Ramos (cell line): ENCODE measurements at regions not wholly inside any gene's neighbourhood (a gene's known extent, or its start where the extent isn't known, plus 50 kb on each side); places are given as distances from the start of the nearest gene placed in this dataset.

Experiments used
- in situ Hi-C: fragments of 300-500 bp; cut with MboI; formaldehyde crosslinking; loops from one replicate; pipeline ENCODE4 v1.14.3; 2022; ENCODE audit warnings: low sequenced_read_pairs; ENCODE audit not compliant: unreplicated experiment

- in situ Hi-C loops = no loop called here
These were observed 487.1 kb upstream of the ANO3 start for GRCh38 chr11:25844811-25845210.

GRCh38 chr11:25855916-25856315 lies 476.0 kb upstream of the ANO3 start:
- in situ Hi-C loops = no loop called here

DNA sequence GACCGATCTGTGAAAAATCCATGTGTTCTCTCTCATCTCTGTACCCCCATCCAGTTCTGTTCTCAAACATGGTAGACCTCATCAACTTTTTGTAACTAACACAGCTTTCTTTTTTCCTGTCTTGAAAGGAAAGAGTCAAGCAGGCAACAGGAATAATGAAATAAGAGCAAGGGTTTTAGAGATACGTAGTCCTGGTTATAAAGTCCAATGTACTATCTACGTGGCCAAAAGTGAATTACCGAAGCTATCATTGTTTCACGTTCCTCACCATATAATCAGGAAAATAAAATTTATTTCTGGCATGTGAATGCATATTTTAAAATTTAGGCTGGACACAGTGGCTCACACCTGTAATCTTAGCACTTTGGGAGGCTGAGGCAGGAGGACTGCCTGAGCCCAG lies 472.2 kb upstream of the ANO3 start:
- in situ Hi-C loops = no loop called here

GRCh38 chr11:25860677-25861450 lies 471.1 kb upstream of the ANO3 start:
- in situ Hi-C loops = no loop called here

GRCh38 chr11:25862159-25862558 lies 469.8 kb upstream of the ANO3 start:
- in situ Hi-C loops = no loop called here

DNA sequence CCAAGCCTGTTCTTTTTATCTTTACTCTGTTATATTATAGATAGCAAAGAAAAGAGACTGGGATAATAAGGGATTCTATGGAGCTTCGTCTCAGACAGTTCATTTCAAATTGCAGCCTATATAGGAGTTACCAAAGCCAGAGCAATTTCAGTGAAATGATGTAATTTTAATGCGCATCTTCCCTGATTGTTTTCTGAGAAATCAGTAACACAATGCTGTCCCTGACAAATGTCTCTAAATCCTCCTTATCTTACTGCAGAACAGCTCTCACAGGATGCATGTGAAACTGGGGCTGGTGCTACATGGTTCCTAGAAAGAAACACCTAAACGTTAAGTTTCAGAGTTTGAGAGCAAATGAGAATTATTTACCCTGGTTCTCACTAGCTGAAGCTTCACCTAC lies 467.9 kb upstream of the ANO3 start:
- in situ Hi-C loops = no loop called here

DNA sequence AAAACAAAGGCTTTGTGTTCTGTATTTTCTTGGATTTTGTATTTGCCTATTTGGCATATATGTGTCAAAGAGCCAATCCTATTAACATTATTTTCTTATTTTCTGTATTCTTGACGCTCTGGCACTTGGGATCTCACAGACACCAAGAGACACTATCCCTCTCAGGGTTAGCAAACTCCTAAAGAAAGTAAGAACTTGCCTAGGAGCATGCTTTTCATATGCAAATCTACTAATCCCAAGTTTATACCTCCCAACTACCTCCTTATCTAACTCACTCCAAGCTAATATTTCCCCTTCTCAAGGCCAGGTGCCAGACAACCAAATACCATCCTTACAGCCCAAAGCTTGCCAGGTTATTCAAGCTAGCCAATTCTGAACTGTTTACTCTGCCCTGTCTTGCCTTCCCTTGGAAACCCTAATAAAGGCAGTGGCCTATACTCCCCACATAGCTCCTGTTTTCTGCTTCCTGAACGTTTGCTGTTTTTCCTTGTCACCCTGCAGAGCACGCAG lies 455.4 kb upstream of the ANO3 start:
- in situ Hi-C loops = no loop called here

DNA sequence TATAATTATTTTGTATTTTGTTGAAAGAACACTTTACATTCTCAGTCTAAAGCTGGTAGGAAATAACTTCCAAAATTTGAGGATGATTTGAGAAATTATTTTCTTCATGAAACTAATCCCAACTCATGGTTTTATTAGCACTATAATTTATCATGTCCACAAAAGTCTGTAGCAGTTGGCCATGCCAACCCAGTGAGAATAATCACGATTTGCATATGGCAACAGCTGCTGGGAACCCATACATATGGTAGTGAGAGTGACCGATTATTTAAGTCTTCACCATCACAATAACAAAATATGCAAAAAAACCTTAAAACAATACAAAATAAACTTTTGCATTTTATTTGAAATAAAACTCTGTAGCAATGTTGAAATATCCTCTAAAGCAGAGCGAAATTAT lies 445.9 kb upstream of the ANO3 start:
- in situ Hi-C loops = no loop called here

GRCh38 chr11:25890626-25891260 lies 441.2 kb upstream of the ANO3 start:
- in situ Hi-C loops = no loop called here

DNA sequence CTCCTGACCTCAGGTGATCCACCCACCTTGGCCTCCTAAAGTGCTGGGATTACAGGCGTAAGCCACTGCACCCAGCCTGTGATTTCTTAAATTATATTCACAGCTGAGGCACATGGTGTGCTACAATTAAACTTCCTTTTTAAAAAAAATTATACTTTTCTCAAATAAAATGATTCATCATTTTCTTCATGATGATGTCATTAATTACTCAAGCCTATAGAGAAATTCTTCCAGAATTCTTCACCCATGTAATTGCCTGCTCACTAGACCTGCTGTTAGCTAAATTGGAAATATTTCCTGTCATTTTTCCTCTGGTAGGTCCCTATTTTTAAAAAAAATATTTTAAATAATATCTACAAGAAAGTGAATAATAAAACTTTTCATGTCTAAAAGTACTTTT lies 440.0 kb upstream of the ANO3 start:
- in situ Hi-C loops = no loop called here

GRCh38 chr11:25899617-25900160 lies 432.2 kb upstream of the ANO3 start:
- in situ Hi-C loops = no loop called here

- in situ Hi-C loops = no loop called here
These were observed 431.1 kb upstream of the ANO3 start for GRCh38 chr11:25900814-25901213.

- in situ Hi-C loops = no loop called here
These were observed 430.5 kb upstream of the ANO3 start for GRCh38 chr11:25901415-25901814.

DNA sequence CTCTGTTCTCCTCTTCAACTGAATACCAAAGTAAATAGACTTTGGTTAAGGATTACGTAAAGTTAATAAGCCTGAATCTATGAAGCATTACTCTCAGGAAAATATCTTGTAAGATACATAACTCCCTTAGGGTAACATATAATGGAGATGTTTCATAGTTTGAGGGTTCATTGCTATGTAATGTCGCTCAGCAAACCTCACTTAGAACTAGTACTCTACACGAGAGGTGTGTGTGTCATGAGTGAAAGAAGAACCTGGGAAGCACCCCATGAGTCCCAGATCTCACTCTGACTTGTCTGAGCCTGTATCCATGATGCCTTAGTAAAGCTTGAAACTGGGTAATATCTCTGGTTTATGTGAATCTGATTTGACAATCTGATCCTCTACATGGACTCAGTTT lies 429.5 kb upstream of the ANO3 start:
- in situ Hi-C loops = no loop called here

DNA sequence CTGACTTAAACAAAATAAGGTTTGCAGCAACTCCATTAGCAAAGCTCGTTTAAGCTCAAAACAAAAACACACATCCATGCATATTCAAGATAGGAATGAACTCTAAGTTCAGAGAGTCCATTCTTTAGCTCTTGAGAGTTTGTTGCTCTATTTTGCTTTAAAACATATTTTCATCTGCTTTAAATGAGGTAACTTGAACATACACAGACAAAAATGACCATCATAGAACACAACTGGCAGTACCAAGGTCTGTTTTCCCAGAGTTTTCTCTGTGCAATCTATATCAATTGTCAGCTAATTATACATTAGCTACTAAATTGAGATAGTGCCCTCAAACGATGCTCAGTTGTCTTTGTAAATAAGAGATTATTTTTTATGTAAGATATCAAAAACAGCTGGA lies 423.2 kb upstream of the ANO3 start:
- in situ Hi-C loops = no loop called here

- in situ Hi-C loops = no loop called here
These were observed 421.8 kb upstream of the ANO3 start for GRCh38 chr11:25910086-25910485.

DNA sequence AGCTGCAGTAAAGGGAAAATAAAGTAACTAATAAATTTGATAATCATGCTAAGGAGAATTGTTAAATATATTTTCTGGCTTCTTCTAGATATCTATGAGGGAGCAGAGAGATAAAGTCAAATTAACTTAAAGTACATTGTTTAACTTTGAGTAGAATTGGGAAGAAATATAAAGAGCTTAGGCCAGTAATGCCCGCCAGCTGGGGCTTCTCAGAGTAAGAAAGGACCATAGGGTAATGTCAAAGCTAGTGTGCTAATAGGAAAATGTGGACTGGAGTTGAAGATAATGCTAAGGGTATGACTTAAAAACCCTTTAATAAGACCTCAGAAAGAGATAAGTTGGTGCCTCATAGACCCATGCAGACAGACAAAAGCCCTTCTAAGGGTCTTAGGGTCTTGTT lies 411.6 kb upstream of the ANO3 start:
- in situ Hi-C loops = no loop called here

GRCh38 chr11:25924586-25924985 lies 407.3 kb upstream of the ANO3 start:
- in situ Hi-C loops = no loop called here

- in situ Hi-C loops = no loop called here
These were observed 406.6 kb upstream of the ANO3 start for GRCh38 chr11:25925359-25925758.

- in situ Hi-C loops = no loop called here
These were observed 404.4 kb upstream of the ANO3 start for GRCh38 chr11:25927411-25927953.

GRCh38 chr11:25928076-25928475 lies 403.9 kb upstream of the ANO3 start:
- in situ Hi-C loops = no loop called here
